Endothelial cell of umbilical vein (primary cell): ENCODE measurements at regions not wholly inside any gene's neighbourhood (a gene's known extent, or its start where the extent isn't known, plus 50 kb on each side); places are given as distances from the start of the nearest gene placed in this dataset.

Source experiments
- BruUV-seq: library from RNA; stranded (reverse); fragments of 400-500 nt; replicated peaks from 2 replicates; lab custom pipeline; 2021; lab: Mats Ljungman, UMichigan
- CTCF ChIA-PET: fragments of 300-600, 350-600 bp; sonication (Branson Sonifier 250); formaldehyde crosslinking; loops from one replicate; lab custom pipeline; 2021; ENCODE audit warnings: antibody characterized with exemption, inconsistent platforms; lab: Charles Lee
- POLR2A ChIA-PET: fragments of 300-600, 350-600 bp; sonication (Branson Sonifier 250); formaldehyde crosslinking; loops from one replicate; lab custom pipeline; 2021; ENCODE audit warnings: antibody characterized with exemption, inconsistent platforms; lab: Charles Lee
- DNase-seq: peaks from one replicate; pipeline ENCODE4 v3.0.0-alpha.2; 2011; ENCODE audit warnings: low read depth, low spot score
- FAIRE-seq: peaks from 2 replicates; lab custom pipeline; 2011; peaks lifted over from hg19 to GRCh38; lab: Jason Lieb, UNC
- H2AFZ ChIP-seq: 2 replicates; pipeline ENCODE4 v1.6.0; 2012; ENCODE audit warnings: low read depth, low read length, control low read depth, inconsistent platforms
- H3K27ac ChIP-seq: 2 replicates; pipeline ENCODE4 v1.5.1; 2011; ENCODE audit warnings: low read depth, mild to moderate bottlenecking, control low read depth, low read length, moderate library complexity; ENCODE audit not compliant: insufficient read depth
- H3K27me3 ChIP-seq, 2 experiments: 2 replicates each; pipeline versions ENCODE4 v1.6.0 to v1.6.1; 2011; ENCODE audit warnings: low read length in 2 of 2, mixed read lengths in 1 of 2; ENCODE audit not compliant: control insufficient read depth in 2 of 2, insufficient read depth in 2 of 2
- H3K36me3 ChIP-seq, 2 experiments: 2 replicates in 1 of 2; 3 replicates in 1 of 2; pipeline ENCODE4 v1.5.1; 2011; ENCODE audit warnings: low read length in 2 of 2, mild to moderate bottlenecking in 1 of 2, moderate library complexity in 1 of 2; ENCODE audit not compliant: control insufficient read depth in 2 of 2, insufficient read depth in 2 of 2; ENCODE audit errors: extremely low read depth in 1 of 2
- H3K4me1 ChIP-seq: 3 replicates; pipeline ENCODE4 v1.5.1; 2011; ENCODE audit warnings: mild to moderate bottlenecking, low read length; ENCODE audit not compliant: control insufficient read depth, insufficient read depth; ENCODE audit errors: extremely low read depth
- H3K4me2 ChIP-seq: 2 replicates; pipeline ENCODE4 v1.6.1; 2011; ENCODE audit warnings: low read length, control low read depth, mixed read lengths; ENCODE audit not compliant: insufficient read depth
- H3K4me3 ChIP-seq, 3 experiments: fragments of 200-600 bp in 1 of 3; sonication (generic), shearing (Covaris generic) in 1 of 3; replicated peaks in 1 of 3; 2 replicates each; pipeline ENCODE4 v1.5.1; 2011 to 2016; ENCODE audit warnings: control low read depth in 3 of 3, low read length in 3 of 3, mild to moderate bottlenecking in 2 of 3, inconsistent platforms in 1 of 3, low read depth in 1 of 3, moderate library complexity in 1 of 3; ENCODE audit not compliant: insufficient read depth in 1 of 3
- H3K79me2 ChIP-seq: 2 replicates; pipeline ENCODE4 v1.6.0; 2012; ENCODE audit warnings: low read length, inconsistent platforms; ENCODE audit not compliant: control insufficient read depth, insufficient read depth
- H3K9ac ChIP-seq: replicated peaks from 2 replicates; pipeline ENCODE3; 2011; ENCODE audit warnings: low read length, control low read depth; ENCODE audit not compliant: insufficient read depth; ENCODE audit errors: extremely low read depth
- H3K9me1 ChIP-seq: replicated peaks from 3 replicates; pipeline ENCODE4 v1.6.0; 2011; ENCODE audit warnings: mild to moderate bottlenecking, low read length; ENCODE audit not compliant: control insufficient read depth, insufficient read depth; ENCODE audit errors: extremely low read depth
- H3K9me3 ChIP-seq: replicated peaks from 2 replicates; pipeline ENCODE4 v1.5.1; 2012; ENCODE audit warnings: low read length, inconsistent platforms; ENCODE audit not compliant: control insufficient read depth, insufficient read depth
- H4K20me1 ChIP-seq: replicated peaks from 2 replicates; pipeline ENCODE3; 2011; ENCODE audit warnings: mild to moderate bottlenecking, low read length; ENCODE audit not compliant: control insufficient read depth, insufficient read depth; ENCODE audit errors: extremely low read depth
- EZH2 ChIP-seq: IDR thresholded peaks from 2 replicates; pipeline ENCODE4 v1.6.1; 2012; ENCODE audit warnings: borderline replicate concordance, low read depth, mild to moderate bottlenecking, moderate library complexity, low read length, inconsistent platforms; ENCODE audit not compliant: severe bottlenecking
- FOS ChIP-seq: IDR thresholded peaks from 2 replicates; pipeline ENCODE4 v1.6.1; 2011; ENCODE audit warnings: mild to moderate bottlenecking, low read length, moderate library complexity, borderline replicate concordance; ENCODE audit not compliant: insufficient read depth
- GATA2 ChIP-seq: IDR thresholded peaks from 2 replicates; pipeline ENCODE4 v1.7.0; 2011; ENCODE audit warnings: low read depth, mild to moderate bottlenecking, moderate library complexity, mixed read lengths, low read length; ENCODE audit not compliant: insufficient read length, insufficient read depth
- JUN ChIP-seq: IDR thresholded peaks from 2 replicates; pipeline ENCODE4 v1.6.1; 2011; ENCODE audit warnings: borderline replicate concordance, low read depth; ENCODE audit not compliant: insufficient read length, insufficient read depth
- MYC ChIP-seq: IDR thresholded peaks from one replicate; pipeline ENCODE4 v1.6.1; 2011; ENCODE audit warnings: mild to moderate bottlenecking, low read depth, low read length
- POLR2A ChIP-seq: IDR thresholded peaks from 2 replicates; pipeline ENCODE4 v1.6.1; 2012; ENCODE audit warnings: low read depth, mild to moderate bottlenecking, control low read depth, low read length
- POLR2AphosphoS5 ChIP-seq: IDR thresholded peaks from 2 replicates; pipeline ENCODE4 v1.6.1; 2012; ENCODE audit warnings: low read depth, mild to moderate bottlenecking, control low read depth, low read length, moderate library complexity; ENCODE audit not compliant: insufficient read depth
- dilution Hi-C: fragments of 300-500 bp; cut with MboI; formaldehyde crosslinking; loops from one replicate; pipeline ENCODE4 v1.15.0; 2019; ENCODE audit warnings: low sequenced_read_pairs; ENCODE audit not compliant: extremely low pct_ligation_motif_present
- intact Hi-C: fragments of 100-400 bp; cut with micrococcal nuclease; formaldehyde crosslinking; loops from one replicate; pipeline ENCODE4 v1.10.0; 2022
- TF ChIP-seq, protein P1 (sequence below): IDR thresholded peaks from 2 replicates; pipeline ENCODE4 v1.6.1; 2011; ENCODE audit not compliant: insufficient read depth, insufficient read length
- TF ChIP-seq, protein P2 (sequence below), 2 donors: IDR thresholded peaks; 1 replicate in 1 of 2; 2 replicates in 1 of 2; pipeline ENCODE4 v1.5.1; 2011; ENCODE audit warnings: low read length in 2 of 2, mild to moderate bottlenecking in 2 of 2, moderate library complexity in 2 of 2, control low read depth in 1 of 2, inconsistent platforms in 1 of 2, low read depth in 1 of 2; ENCODE audit not compliant: insufficient read depth in 1 of 2; ENCODE audit errors: extremely low read depth in 1 of 2

DNA sequence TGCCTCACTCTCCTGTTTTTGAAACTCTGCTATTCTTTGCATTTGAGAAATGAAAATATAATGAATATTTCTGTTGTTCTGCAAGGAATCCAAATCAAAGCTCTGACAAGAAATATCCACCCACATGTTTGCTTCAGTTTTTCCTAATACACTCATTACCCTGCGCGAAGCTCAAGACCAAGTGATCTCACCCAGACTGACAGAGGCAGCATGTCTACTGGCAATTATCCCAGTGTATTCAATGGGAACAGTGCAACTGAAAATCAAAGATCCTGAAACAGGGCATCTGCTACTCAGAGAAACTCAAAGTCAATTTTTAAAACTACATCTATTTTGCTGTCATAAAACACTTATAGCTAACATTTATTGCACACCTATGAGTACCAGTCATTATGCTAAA lies 321.0 kb upstream of the LRRC7 start:
- intact Hi-C loops = no loop called here
- Histone ChIP-seq H3K9me3 (no peaks in the 10 kb centered on the region), H3K79me2 (no peaks in the 10 kb centered on the region), H3K27me3 (no peaks in the 10 kb centered on the region), H2AFZ (no peak overlapping the region), H4K20me1 (no peaks in the 10 kb centered on the region), H3K9me1 (no peaks in the 10 kb centered on the region), H3K27ac (no peak overlapping the region), H3K9ac (no peak overlapping the region), H3K4me3 (no peak overlapping the region), H3K4me1 (no peaks in the 10 kb centered on the region), H3K36me3 (no peaks in the 10 kb centered on the region), H3K4me2 (no peak overlapping the region)
- POLR2A ChIA-PET = no interaction called here
- FAIRE-seq (no peak), DNase-seq (no peak)
- no TSS peak for BruUV-seq
- CTCF ChIA-PET = no interaction called here
- TF ChIP-seq POLR2AphosphoS5 = no peak
- TF ChIP-seq POLR2A = no peak
- TF ChIP-seq MYC = no peak
- TF ChIP-seq, protein P1, sequence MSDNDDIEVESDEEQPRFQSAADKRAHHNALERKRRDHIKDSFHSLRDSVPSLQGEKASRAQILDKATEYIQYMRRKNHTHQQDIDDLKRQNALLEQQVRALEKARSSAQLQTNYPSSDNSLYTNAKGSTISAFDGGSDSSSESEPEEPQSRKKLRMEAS = no peak
- no peak for TF ChIP-seq GATA2
- TF ChIP-seq EZH2 = no peak
- no peak for TF ChIP-seq FOS
- TF ChIP-seq, protein P2, sequence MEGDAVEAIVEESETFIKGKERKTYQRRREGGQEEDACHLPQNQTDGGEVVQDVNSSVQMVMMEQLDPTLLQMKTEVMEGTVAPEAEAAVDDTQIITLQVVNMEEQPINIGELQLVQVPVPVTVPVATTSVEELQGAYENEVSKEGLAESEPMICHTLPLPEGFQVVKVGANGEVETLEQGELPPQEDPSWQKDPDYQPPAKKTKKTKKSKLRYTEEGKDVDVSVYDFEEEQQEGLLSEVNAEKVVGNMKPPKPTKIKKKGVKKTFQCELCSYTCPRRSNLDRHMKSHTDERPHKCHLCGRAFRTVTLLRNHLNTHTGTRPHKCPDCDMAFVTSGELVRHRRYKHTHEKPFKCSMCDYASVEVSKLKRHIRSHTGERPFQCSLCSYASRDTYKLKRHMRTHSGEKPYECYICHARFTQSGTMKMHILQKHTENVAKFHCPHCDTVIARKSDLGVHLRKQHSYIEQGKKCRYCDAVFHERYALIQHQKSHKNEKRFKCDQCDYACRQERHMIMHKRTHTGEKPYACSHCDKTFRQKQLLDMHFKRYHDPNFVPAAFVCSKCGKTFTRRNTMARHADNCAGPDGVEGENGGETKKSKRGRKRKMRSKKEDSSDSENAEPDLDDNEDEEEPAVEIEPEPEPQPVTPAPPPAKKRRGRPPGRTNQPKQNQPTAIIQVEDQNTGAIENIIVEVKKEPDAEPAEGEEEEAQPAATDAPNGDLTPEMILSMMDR (IDR thresholded peaks at IDR 0.05; ENCODE audit: extremely low read depth in 1 of 2, insufficient read depth in 1 of 2, low read depth in 1 of 2, low read length in 2 of 2) = no peak
- TF ChIP-seq JUN = no peak
- dilution Hi-C loops = no loop called here
